ENCODE measurements at regions not wholly inside any gene's neighbourhood (a gene's known extent, or its start where the extent isn't known, plus 50 kb on each side); places are given as distances from the start of the nearest gene placed in this dataset.

- Histone ChIP-seq H3K36me3 (ENCODE audit: insufficient read depth, low read depth, low read length) (no peaks in the 10 kb centered on the region), H3K4me3 (ENCODE audit: low read length) (no peak overlapping the region), H3K4me1 (ENCODE audit: insufficient read depth, low read length) (peaks cover 4% of the 10 kb centered on the region; the same call in 1 of the 2 replicates), H3K9ac (ENCODE audit: low read depth, low read length) (no peak overlapping the region), H3K27ac (ENCODE audit: low read length) (no peak overlapping the region), H3K27me3 (ENCODE audit: insufficient read depth, low read length) (no peaks in the 10 kb centered on the region), H3K9me3 (ENCODE audit: insufficient read depth, low read depth, low read length) (no peaks in the 10 kb centered on the region)
Measured at GRCh38 chr1:31127266-31127665, 61.7 kb upstream of the PUM1 start.

DNA sequence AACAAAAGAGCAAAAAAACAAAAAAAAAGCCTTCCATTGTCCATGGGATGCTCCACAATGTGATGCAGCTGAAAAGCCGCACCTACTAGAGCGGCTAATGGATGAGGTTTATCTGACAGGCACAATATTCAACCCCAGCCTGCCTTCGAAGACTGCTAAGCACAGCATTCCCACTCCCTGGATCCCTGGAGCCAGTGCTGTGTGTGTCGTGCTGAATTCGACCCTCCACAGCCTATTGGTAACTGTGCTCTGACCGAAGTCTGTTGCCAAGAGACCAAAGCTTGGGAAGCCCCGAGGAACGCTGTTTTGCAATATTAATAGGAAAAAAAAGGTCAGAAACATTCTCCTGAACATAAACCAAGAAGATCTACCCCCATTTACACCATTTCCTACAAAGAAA, 57.2 kb upstream of the PUM1 start:
- Histone ChIP-seq H3K4me1 (ENCODE audit: insufficient read depth, low read length) (peaks cover 11% of the 10 kb centered on the region), H3K9me3 (ENCODE audit: insufficient read depth, low read depth, low read length) (no peaks in the 10 kb centered on the region), H3K27me3 (ENCODE audit: insufficient read depth, low read length) (no peaks in the 10 kb centered on the region), H3K4me3 (ENCODE audit: low read length) (no peak overlapping the region), H3K27ac (ENCODE audit: low read length) (no peak overlapping the region), H3K36me3 (ENCODE audit: insufficient read depth, low read depth, low read length) (no peaks in the 10 kb centered on the region), H3K9ac (ENCODE audit: low read depth, low read length) (no peak overlapping the region)

- no peak overlapping the region for H3K4me3 ChIP-seq (ENCODE audit: low read length)
- H3K36me3 ChIP-seq (ENCODE audit: insufficient read depth, low read depth, low read length) = no peaks in the 10 kb centered on the region
- H3K4me1 ChIP-seq (ENCODE audit: insufficient read depth, low read length) = peaks cover 11% of the 10 kb centered on the region
- no peaks in the 10 kb centered on the region for H3K9me3 ChIP-seq (ENCODE audit: insufficient read depth, low read depth, low read length)
- H3K27me3 ChIP-seq (ENCODE audit: insufficient read depth, low read length) = no peaks in the 10 kb centered on the region
- no peak overlapping the region for H3K9ac ChIP-seq (ENCODE audit: low read depth, low read length)
- H3K27ac ChIP-seq (ENCODE audit: low read length) = peak overlapping the region; percentile 13
Measured at GRCh38 chr1:31122101-31122735, 56.7 kb upstream of the PUM1 start.

GRCh38 chr1:31120783-31121180, 55.3 kb upstream of the PUM1 start:
- Histone ChIP-seq H3K9me3 (ENCODE audit: insufficient read depth, low read depth, low read length) (no peaks in the 10 kb centered on the region), H3K9ac (ENCODE audit: low read depth, low read length) (no peak overlapping the region), H3K4me3 (ENCODE audit: low read length) (no peak overlapping the region), H3K27me3 (ENCODE audit: insufficient read depth, low read length) (no peaks in the 10 kb centered on the region), H3K27ac (ENCODE audit: low read length) (no peak overlapping the region), H3K4me1 (ENCODE audit: insufficient read depth, low read length) (peaks cover 11% of the 10 kb centered on the region), H3K36me3 (ENCODE audit: insufficient read depth, low read depth, low read length) (no peaks in the 10 kb centered on the region)

DNA sequence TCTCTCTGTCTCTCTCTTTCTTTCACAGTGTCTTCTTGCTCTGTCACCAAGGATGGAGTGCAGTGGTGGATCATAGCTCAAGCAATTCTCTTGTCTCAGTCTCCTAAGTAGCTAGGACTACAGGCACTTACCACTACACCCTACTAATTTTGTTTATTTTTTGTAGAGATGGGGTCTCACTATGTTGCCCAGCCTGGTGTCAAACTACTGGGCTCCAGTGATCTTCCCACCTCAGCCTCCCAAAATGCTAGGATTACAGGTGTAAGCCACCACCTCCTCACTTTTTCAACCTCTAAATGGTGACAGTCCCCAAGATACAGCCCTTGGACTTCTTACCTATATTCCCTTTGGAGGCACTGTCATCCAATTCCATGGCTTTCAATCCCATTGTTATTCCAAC, 50.5 kb upstream of the PUM1 start:
- no peaks in the 10 kb centered on the region for H3K4me1 ChIP-seq (ENCODE audit: insufficient read depth, low read length)

More for the DNA sequence above, 50.5 kb upstream of the PUM1 start:
- Histone ChIP-seq H3K36me3 (ENCODE audit: insufficient read depth, low read depth, low read length) (no peaks in the 10 kb centered on the region), H3K4me3 (ENCODE audit: low read length) (no peak overlapping the region), H3K27me3 (ENCODE audit: insufficient read depth, low read length) (no peaks in the 10 kb centered on the region), H3K27ac (ENCODE audit: low read length) (no peak overlapping the region), H3K9ac (ENCODE audit: low read depth, low read length) (no peak overlapping the region), H3K9me3 (ENCODE audit: insufficient read depth, low read depth, low read length) (no peaks in the 10 kb centered on the region)
